ENCODE measurements at regions not wholly inside any gene's neighbourhood (a gene's known extent, or its start where the extent isn't known, plus 50 kb on each side); places are given as distances from the start of the nearest gene placed in this dataset.

- TF ChIP-seq YY1 (IDR thresholded peaks at IDR 0.05; ENCODE audit: borderline replicate concordance in 1 of 3, control insufficient read depth in 1 of 3, extremely low read depth in 1 of 3, insufficient read depth in 3 of 3, insufficient read length in 1 of 3, insufficient replicate concordance in 2 of 3, low read depth in 1 of 3, low read length in 2 of 3) (no peak), BCOR (IDR thresholded peaks at IDR 0.05) (peak; percentile 97), GABPA (tag; conservative IDR thresholded peaks at IDR 0.05; ENCODE audit: low read depth) (peak; percentile 54), ZNF644 (tag; IDR thresholded peaks at IDR 0.05; ENCODE audit: low read depth) (no peak), SRSF7 (optimal IDR thresholded peaks at IDR 0.05; ENCODE audit: low read depth, low read length) (no peak), THAP12 (CRISPR knock-in tag; IDR thresholded peaks at IDR 0.05) (no peak), ZBTB7A (IDR thresholded peaks at IDR 0.05; ENCODE audit: borderline replicate concordance, control insufficient read depth, low read depth, low read length) (no peak), CBX1 (IDR thresholded peaks at IDR 0.05; ENCODE audit: low read depth) (no peak), FUS (optimal IDR thresholded peaks at IDR 0.05; ENCODE audit: low read depth, low read length) (no peak), ZBTB8A (IDR thresholded peaks at IDR 0.05; ENCODE audit: partially characterized antibody) (no peak), AFF4 (CRISPR knock-in tag; IDR thresholded peaks at IDR 0.05) (no peak)
- TF ChIP-seq, protein P1, sequence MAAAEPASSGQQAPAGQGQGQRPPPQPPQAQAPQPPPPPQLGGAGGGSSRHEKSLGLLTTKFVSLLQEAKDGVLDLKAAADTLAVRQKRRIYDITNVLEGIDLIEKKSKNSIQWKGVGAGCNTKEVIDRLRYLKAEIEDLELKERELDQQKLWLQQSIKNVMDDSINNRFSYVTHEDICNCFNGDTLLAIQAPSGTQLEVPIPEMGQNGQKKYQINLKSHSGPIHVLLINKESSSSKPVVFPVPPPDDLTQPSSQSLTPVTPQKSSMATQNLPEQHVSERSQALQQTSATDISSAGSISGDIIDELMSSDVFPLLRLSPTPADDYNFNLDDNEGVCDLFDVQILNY (CRISPR knock-in tag; IDR thresholded peaks at IDR 0.05), result no peak
- TF ChIP-seq, protein P2, sequence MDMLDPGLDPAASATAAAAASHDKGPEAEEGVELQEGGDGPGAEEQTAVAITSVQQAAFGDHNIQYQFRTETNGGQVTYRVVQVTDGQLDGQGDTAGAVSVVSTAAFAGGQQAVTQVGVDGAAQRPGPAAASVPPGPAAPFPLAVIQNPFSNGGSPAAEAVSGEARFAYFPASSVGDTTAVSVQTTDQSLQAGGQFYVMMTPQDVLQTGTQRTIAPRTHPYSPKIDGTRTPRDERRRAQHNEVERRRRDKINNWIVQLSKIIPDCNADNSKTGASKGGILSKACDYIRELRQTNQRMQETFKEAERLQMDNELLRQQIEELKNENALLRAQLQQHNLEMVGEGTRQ (CRISPR knock-in tag; IDR thresholded peaks at IDR 0.05), result peak; percentile 42; the same call in 1 of the 2 replicates
These were observed 62.2 kb upstream of the WSCD2 start (continued) for GRCh38 chr12:108066583-108067577.

All from K562 (cell line).